Natural killer cell treated with Interleukin-12 subunit alpha and Interleukin-12 subunit beta and Interleukin-15 and Interleukin-18, amount 100 ng/mL, for 72 hours (primary cell): ENCODE measurements at regions not wholly inside any gene's neighbourhood (a gene's known extent, or its start where the extent isn't known, plus 50 kb on each side); places are given as distances from the start of the nearest gene placed in this dataset.

ENCODE experiments used
- ATAC-seq, 2 donors: fragments of 150-1000 bp; cut with Tn5 transposase in 1 of 2; sonication (Bioruptor Pico), chemical (Tn5 transposase) in 1 of 2; 2 replicates each; pipeline ENCODE4 v1.10.0; 2021
- DNase-seq: peaks from one replicate; pipeline ENCODE4 v3.0.0; 2022; ENCODE audit warnings: low spot score
- H3K27ac Mint-ChIP-seq, 2 donors: 1 replicate in 1 of 2; 2 replicates in 1 of 2; pipeline ENCODE4 v1.8.0; 2022; ENCODE audit warnings: mixed read lengths in 2 of 2, mild to moderate bottlenecking in 1 of 2, moderate library complexity in 1 of 2
- H3K27me3 Mint-ChIP-seq, 2 donors: 1 replicate in 1 of 2; 2 replicates in 1 of 2; pipeline ENCODE4 v1.8.0; 2022; ENCODE audit warnings: mixed read lengths in 2 of 2
- H3K36me3 Mint-ChIP-seq: one replicate; pipeline ENCODE4 v1.8.0; 2022; ENCODE audit warnings: mixed read lengths
- H3K4me1 Mint-ChIP-seq, 2 donors: 1 replicate in 1 of 2; 2 replicates in 1 of 2; pipeline ENCODE4 v1.8.0; 2022; ENCODE audit warnings: low read depth in 2 of 2, mixed read lengths in 2 of 2, mild to moderate bottlenecking in 1 of 2
- H3K4me3 Mint-ChIP-seq: one replicate; pipeline ENCODE4 v1.8.0; 2022; ENCODE audit warnings: mixed read lengths
- H3K9me3 Mint-ChIP-seq: 2 replicates; pipeline ENCODE4 v1.8.0; 2022; ENCODE audit warnings: mixed read lengths

DNA sequence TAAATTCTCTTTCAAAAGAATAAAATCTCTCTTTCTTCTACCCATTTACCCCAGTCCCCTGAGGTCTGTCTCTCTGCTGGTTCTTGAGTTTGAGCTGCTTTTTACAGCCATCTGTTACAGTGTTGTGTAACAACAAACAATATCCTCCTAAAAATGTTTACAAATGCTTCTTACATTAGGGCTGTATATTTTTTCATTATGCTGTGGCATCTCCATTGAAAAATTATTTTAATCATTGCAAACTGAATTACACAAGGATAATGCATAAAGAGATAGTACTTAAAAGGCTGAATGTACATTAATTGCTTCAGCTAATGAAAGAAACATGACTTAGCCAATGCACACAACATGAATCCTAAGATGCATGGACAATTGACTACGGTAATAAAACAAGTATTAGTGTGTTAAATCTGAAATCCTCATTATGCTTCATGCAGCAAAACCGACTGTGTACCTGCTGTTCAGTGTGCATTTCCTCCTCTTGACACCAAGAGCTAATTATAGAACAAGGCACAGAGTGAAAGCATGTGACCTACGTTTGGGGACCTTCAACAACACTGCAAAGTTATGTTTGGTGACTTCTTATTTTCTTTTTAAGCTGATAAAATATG is 181.7 kb upstream of the RHOBTB1 start:
- no peak for ATAC-seq
- DNase-seq, result no peak
- Mint-ChIP-seq H3K9me3 (peaks cover 3% of the 10 kb centered on the region), H3K4me3 (no peak overlapping the region), H3K27me3 (no peaks in the 10 kb centered on the region), H3K4me1 (no peaks in the 10 kb centered on the region), H3K27ac (no peak overlapping the region), H3K36me3 (no peaks in the 10 kb centered on the region)

GRCh38 chr10:61124756-61125530 is 181.0 kb upstream of the RHOBTB1 start:
- no peak for DNase-seq
- no peaks in the 10 kb centered on the region for H3K4me1 Mint-ChIP-seq
- H3K4me3 Mint-ChIP-seq, result no peak overlapping the region
- H3K36me3 Mint-ChIP-seq, result no peaks in the 10 kb centered on the region
- no peaks in the 10 kb centered on the region for H3K27me3 Mint-ChIP-seq
- no peak for ATAC-seq
- no peak overlapping the region for H3K27ac Mint-ChIP-seq
- H3K9me3 Mint-ChIP-seq, result peaks cover 3% of the 10 kb centered on the region

- no peak overlapping the region for H3K27ac Mint-ChIP-seq
- no peak for ATAC-seq
Observed at GRCh38 chr10:61120805-61121204, 176.8 kb upstream of the RHOBTB1 start.

GRCh38 chr10:61119573-61119972 is 175.6 kb upstream of the RHOBTB1 start:
- no peak for DNase-seq
- Mint-ChIP-seq H3K9me3 (no peaks in the 10 kb centered on the region), H3K4me1 (no peaks in the 10 kb centered on the region), H3K27me3 (no peaks in the 10 kb centered on the region), H3K27ac (no peak overlapping the region), H3K36me3 (no peaks in the 10 kb centered on the region), H3K4me3 (no peak overlapping the region)
- ATAC-seq, result no peak

More at GRCh38 chr10:61120805-61121204, 176.8 kb upstream of the RHOBTB1 start:
- Mint-ChIP-seq H3K27me3 (no peaks in the 10 kb centered on the region), H3K36me3 (no peaks in the 10 kb centered on the region), H3K9me3 (no peaks in the 10 kb centered on the region), H3K4me1 (no peaks in the 10 kb centered on the region), H3K4me3 (no peak overlapping the region)
- DNase-seq, result no peak

GRCh38 chr10:61115897-61116296 is 171.9 kb upstream of the RHOBTB1 start:
- H3K36me3 Mint-ChIP-seq, result no peaks in the 10 kb centered on the region
- H3K9me3 Mint-ChIP-seq, result no peaks in the 10 kb centered on the region
- DNase-seq, result no peak
- no peaks in the 10 kb centered on the region for H3K27me3 Mint-ChIP-seq
- no peak for ATAC-seq
- no peak overlapping the region for H3K4me3 Mint-ChIP-seq
- H3K27ac Mint-ChIP-seq, result no peak overlapping the region
- no peaks in the 10 kb centered on the region for H3K4me1 Mint-ChIP-seq

GRCh38 chr10:61112771-61113170 is 168.8 kb upstream of the RHOBTB1 start:
- Mint-ChIP-seq H3K4me1 (no peaks in the 10 kb centered on the region), H3K36me3 (no peaks in the 10 kb centered on the region), H3K4me3 (no peak overlapping the region), H3K27ac (no peak overlapping the region), H3K9me3 (no peaks in the 10 kb centered on the region), H3K27me3 (peaks cover 0 to 6% of the 10 kb centered on the region in 2 donors)
- ATAC-seq, result no peak
- DNase-seq, result no peak

GRCh38 chr10:61110936-61111335 is 167.0 kb upstream of the RHOBTB1 start:
- DNase-seq (no peak), ATAC-seq (no peak)
- Mint-ChIP-seq H3K4me1 (no peaks in the 10 kb centered on the region), H3K27me3 (peaks cover 2 to 14% of the 10 kb centered on the region in 2 donors), H3K4me3 (no peak overlapping the region), H3K36me3 (no peaks in the 10 kb centered on the region), H3K9me3 (no peaks in the 10 kb centered on the region), H3K27ac (no peak overlapping the region)

- ATAC-seq (no peak), DNase-seq (no peak)
- H3K36me3 Mint-ChIP-seq, result no peaks in the 10 kb centered on the region
- no peak overlapping the region for H3K27ac Mint-ChIP-seq
- no peaks in the 10 kb centered on the region for H3K4me1 Mint-ChIP-seq
- H3K27me3 Mint-ChIP-seq, result peaks cover 2 to 14% of the 10 kb centered on the region in 2 donors
- H3K9me3 Mint-ChIP-seq, result no peaks in the 10 kb centered on the region
- no peak overlapping the region for H3K4me3 Mint-ChIP-seq
Observed at GRCh38 chr10:61110188-61110844, 166.3 kb upstream of the RHOBTB1 start.

DNA sequence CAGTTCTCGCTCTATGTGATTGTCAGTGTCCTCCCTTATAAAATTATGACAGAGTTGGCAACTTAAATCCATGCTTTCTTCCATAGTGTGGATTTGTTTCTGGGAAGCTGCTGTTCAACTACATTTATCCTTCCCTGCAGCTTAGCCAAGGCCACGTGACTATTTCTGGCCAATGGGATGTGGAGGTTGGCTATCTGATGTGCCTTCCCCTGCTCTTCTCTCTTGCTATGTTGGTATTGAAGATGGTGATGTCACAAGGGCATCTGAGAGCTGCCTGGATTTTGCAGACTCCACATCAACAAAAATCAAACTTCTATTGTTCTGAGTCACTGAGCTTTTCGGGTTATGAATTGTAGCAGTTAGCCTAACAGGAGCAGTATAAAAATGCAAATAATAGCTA is 164.9 kb upstream of the RHOBTB1 start:
- DNase-seq, result no peak
- H3K27me3 Mint-ChIP-seq, result peaks cover 2 to 14% of the 10 kb centered on the region in 2 donors

DNA sequence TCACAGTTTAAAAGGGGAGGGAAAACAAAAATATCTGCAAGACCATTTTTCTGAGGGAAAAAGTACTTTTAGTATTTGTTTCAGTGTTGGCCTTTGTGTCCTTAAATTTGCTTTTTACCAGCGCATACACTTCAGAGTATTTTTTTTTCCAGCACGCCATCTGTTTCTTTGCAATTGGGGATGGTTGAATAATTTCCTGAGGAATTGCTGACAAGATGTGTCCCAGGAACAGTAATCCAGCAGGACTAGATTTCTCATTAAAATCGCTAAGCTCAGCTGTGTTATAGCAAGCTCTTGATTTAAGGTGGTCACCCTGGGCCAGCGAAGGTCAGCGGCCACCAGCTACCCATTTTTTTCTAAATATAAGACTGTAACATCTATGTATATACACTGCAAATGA is 156.9 kb upstream of the RHOBTB1 start:
- DNase-seq (no peak), ATAC-seq (no peak)
- peaks cover 3 to 11% of the 10 kb centered on the region in 2 donors for H3K27me3 Mint-ChIP-seq
- no peaks in the 10 kb centered on the region for H3K4me1 Mint-ChIP-seq
- H3K36me3 Mint-ChIP-seq, result no peaks in the 10 kb centered on the region
- no peak overlapping the region for H3K27ac Mint-ChIP-seq
- H3K4me3 Mint-ChIP-seq, result no peak overlapping the region
- no peaks in the 10 kb centered on the region for H3K9me3 Mint-ChIP-seq

More for the DNA sequence above, 164.9 kb upstream of the RHOBTB1 start:
- Mint-ChIP-seq H3K9me3 (no peaks in the 10 kb centered on the region), H3K4me1 (no peaks in the 10 kb centered on the region), H3K4me3 (no peak overlapping the region), H3K36me3 (no peaks in the 10 kb centered on the region), H3K27ac (no peak overlapping the region)
- ATAC-seq, result no peak

DNA sequence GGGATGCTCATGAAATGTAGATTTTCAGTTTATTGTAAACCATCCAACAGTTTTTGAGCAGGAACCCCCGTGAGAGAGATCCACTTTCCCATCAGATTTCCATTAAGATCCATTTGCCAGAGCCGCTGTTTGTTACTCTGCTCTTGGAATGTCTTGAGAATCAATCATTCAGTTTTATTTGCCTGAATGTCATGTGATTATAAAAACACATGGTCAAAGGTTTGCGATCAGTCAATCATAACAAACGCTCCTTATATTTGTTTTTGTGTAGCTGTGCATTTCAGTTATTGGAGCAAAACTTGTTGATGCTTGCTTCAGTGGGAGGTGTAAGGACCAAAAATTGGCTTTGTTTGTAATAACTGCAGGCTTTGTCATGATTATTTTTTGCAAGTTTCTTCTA is 155.8 kb upstream of the RHOBTB1 start:
- ATAC-seq (no peak), DNase-seq (no peak)
- Mint-ChIP-seq H3K4me1 (no peaks in the 10 kb centered on the region), H3K4me3 (no peak overlapping the region), H3K27ac (no peak overlapping the region), H3K27me3 (peaks cover 3 to 12% of the 10 kb centered on the region in 2 donors), H3K36me3 (no peaks in the 10 kb centered on the region), H3K9me3 (no peaks in the 10 kb centered on the region)

DNA sequence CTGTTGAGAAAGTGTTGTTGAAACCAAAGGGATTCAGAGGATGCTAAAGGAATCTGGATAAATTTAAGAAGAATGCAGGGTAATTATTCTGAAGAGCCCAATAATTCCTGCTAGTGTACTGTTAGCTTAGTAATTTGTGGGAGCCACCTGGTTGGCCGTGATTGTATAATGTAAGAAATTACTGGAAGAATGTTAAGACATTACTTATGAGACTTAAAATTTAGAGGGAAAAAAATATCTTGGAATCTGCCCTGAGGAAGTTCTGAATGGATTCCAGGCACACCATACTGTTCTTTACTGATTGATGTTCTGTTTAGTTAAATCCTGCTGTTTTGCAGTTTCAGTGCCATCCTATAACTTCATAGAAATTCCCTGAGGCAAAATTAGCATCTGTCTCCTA is 155.0 kb upstream of the RHOBTB1 start:
- ATAC-seq (no peak), DNase-seq (no peak)
- H3K27ac Mint-ChIP-seq, result no peak overlapping the region
- no peaks in the 10 kb centered on the region for H3K9me3 Mint-ChIP-seq
- peaks cover 3 to 12% of the 10 kb centered on the region in 2 donors for H3K27me3 Mint-ChIP-seq
- H3K4me1 Mint-ChIP-seq, result no peaks in the 10 kb centered on the region
- no peak overlapping the region for H3K4me3 Mint-ChIP-seq
- no peaks in the 10 kb centered on the region for H3K36me3 Mint-ChIP-seq

DNA sequence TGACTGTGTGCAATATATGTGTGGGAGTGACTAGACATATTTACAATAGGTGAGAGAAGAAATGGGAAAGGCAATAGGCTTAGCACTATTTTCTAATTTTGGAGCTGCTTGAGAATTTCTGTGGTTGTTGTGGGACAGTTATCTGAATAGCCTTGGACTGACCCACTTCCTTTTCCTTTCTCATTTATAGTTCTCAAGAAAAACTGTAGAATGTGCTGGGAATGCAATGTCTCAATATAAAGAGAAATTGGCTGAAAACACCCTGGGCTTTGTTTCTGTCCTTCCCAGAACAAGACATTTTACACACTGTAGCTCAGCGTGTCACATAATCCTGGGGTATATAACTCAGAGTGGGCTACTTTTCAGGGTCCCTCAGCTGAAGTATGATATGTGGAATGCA is 153.0 kb upstream of the RHOBTB1 start:
- no peak for DNase-seq
- ATAC-seq, result no peak
- no peak overlapping the region for H3K27ac Mint-ChIP-seq
- H3K4me1 Mint-ChIP-seq, result no peaks in the 10 kb centered on the region
- H3K4me3 Mint-ChIP-seq, result no peak overlapping the region
- H3K27me3 Mint-ChIP-seq, result peaks cover 3 to 12% of the 10 kb centered on the region in 2 donors
- H3K36me3 Mint-ChIP-seq, result no peaks in the 10 kb centered on the region
- H3K9me3 Mint-ChIP-seq, result no peaks in the 10 kb centered on the region

GRCh38 chr10:61096056-61096455 is 152.1 kb upstream of the RHOBTB1 start:
- no peaks in the 10 kb centered on the region for H3K9me3 Mint-ChIP-seq
- no peak overlapping the region for H3K27ac Mint-ChIP-seq
- no peaks in the 10 kb centered on the region for H3K4me1 Mint-ChIP-seq
- no peaks in the 10 kb centered on the region for H3K36me3 Mint-ChIP-seq
- DNase-seq (no peak), ATAC-seq (no peak)
- no peak overlapping the region for H3K4me3 Mint-ChIP-seq
- H3K27me3 Mint-ChIP-seq, result peaks cover 5 to 12% of the 10 kb centered on the region in 2 donors
